ENCODE measurements at regions not wholly inside any gene's neighbourhood (a gene's known extent, or its start where the extent isn't known, plus 50 kb on each side); places are given as distances from the start of the nearest gene placed in this dataset.

- Histone ChIP-seq H3K4me3 (ENCODE audit: low read depth in 1 of 3, low read length in 3 of 3) (no peak overlapping the region), H3K9ac (ENCODE audit: low read depth in 1 of 2, low read length in 2 of 2) (no peak overlapping the region), H3K4me1 (ENCODE audit: control insufficient read depth in 4 of 4, insufficient read depth in 4 of 4, low read length in 3 of 4) (no peaks in the 10 kb centered on the region), H3K27ac (ENCODE audit: low read depth in 1 of 2, low read length in 2 of 2) (no peak overlapping the region), H3K9me3 (ENCODE audit: control insufficient read depth in 4 of 4, low read length in 3 of 4) (no peaks in the 10 kb centered on the region), H3K27me3 (ENCODE audit: control insufficient read depth in 4 of 4, insufficient read depth in 4 of 4, low read length in 3 of 4) (no peaks in the 10 kb centered on the region), H3K36me3 (ENCODE audit: control insufficient read depth in 4 of 4, insufficient read depth in 3 of 4, low read depth in 1 of 4, low read length in 3 of 4) (no peaks in the 10 kb centered on the region)
- peak; percentile 22 for DNase-seq (ENCODE audit: low spot score)
- WGBS, result 51% methylated on average over 3 of the region's 3 CpGs
- TF ChIP-seq NR2F2 (IDR thresholded peaks at IDR 0.05) (no peak), REST (IDR thresholded peaks at IDR 0.05) (no peak), RAD21 (IDR thresholded peaks at IDR 0.05) (no peak), ATF3 (IDR thresholded peaks at IDR 0.05) (no peak), EGR1 (IDR thresholded peaks at IDR 0.05; ENCODE audit: low read depth in 2 of 2) (no peak), CTCF (IDR thresholded peaks at IDR 0.05; ENCODE audit: low read depth, low read length, missing input control) (no peak), SP1 (IDR thresholded peaks at IDR 0.05) (no peak), ZBTB33 (IDR thresholded peaks at IDR 0.05) (no peak), TAF1 (conservative IDR thresholded peaks at IDR 0.05) (no peak), YY1 (IDR thresholded peaks at IDR 0.05) (no peak), JUND (IDR thresholded peaks at IDR 0.05) (no peak), HNF4A (conservative IDR thresholded peaks at IDR 0.05) (no peak), HNF4G (IDR thresholded peaks at IDR 0.05) (no peak), FOXA1 (IDR thresholded peaks at IDR 0.05) (no peak), FOXA2 (IDR thresholded peaks at IDR 0.05) (no peak), GABPA (IDR thresholded peaks at IDR 0.05 in 1 of 2, conservative IDR thresholded peaks at IDR 0.05 in 1 of 2) (no peak), MAX (IDR thresholded peaks at IDR 0.05) (no peak), RXRA (IDR thresholded peaks at IDR 0.05) (no peak)
These were observed 694.4 kb downstream of the MATN1 start for GRCh38 chr1:30028939-30029338.
